Spleen (tissue), 7 donors: ENCODE measurements at regions not wholly inside any gene's neighbourhood (a gene's known extent, or its start where the extent isn't known, plus 50 kb on each side); places are given as distances from the start of the nearest gene placed in this dataset.

Experiments
- POLR2A ChIP-seq, 3 donors: fragments of 450-650 bp; IDR thresholded peaks; one replicate each; pipeline ENCODE4 v1.5.1; 2017; ENCODE audit warnings: antibody characterized with exemption in 3 of 3, mild to moderate bottlenecking in 1 of 3
- POLR2AphosphoS5 ChIP-seq, 3 donors: sonication (generic); formaldehyde crosslinking; IDR thresholded peaks; one replicate each; pipeline ENCODE4 v1.5.1; 2017; ENCODE audit warnings: antibody characterized with exemption in 3 of 3
- TF ChIP-seq, protein P1 (sequence below), 11 experiments: fragments of 200-600 bp in 7 of 11; fragments of 450-650 bp in 4 of 11; sonication (generic) in 4 of 11; IDR thresholded peaks in 8 of 11; conservative IDR thresholded peaks in 3 of 11; 1 replicate in 7 of 11; 2 replicates in 4 of 11; pipeline versions ENCODE4 v1.4.0 to v1.8.0; 2016 to 2021; ENCODE audit warnings: antibody characterized with exemption in 11 of 11, inconsistent platforms in 4 of 11, mild to moderate bottlenecking in 1 of 11
- donor health status: DM: no; HTN: no; CAD: no; lungs with moderate emphysema.
- donor health status: DM: no; HTN: no; CAD: no.
- donor health status: DM: no; HTN: no; CAD: no.

DNA sequence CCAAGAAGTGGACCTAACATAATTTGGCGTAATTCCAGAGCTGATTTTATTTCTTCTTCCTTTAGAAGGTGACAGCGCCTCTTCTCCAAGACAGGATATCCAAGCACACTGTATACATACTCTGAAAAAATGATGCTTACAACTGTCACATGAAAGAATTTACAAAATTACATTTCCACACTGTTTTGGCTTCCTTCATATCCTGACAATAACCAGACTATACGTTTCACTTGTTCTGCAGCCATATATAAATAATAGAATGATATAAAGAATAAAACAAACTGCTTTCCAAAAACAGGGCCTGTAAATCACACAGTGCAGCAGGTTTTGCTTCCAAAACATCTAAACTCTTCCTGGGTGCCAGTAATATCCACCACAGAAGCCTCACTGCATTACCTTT, 141.6 kb downstream of the FBXO8 start:
- TF ChIP-seq, protein P1, sequence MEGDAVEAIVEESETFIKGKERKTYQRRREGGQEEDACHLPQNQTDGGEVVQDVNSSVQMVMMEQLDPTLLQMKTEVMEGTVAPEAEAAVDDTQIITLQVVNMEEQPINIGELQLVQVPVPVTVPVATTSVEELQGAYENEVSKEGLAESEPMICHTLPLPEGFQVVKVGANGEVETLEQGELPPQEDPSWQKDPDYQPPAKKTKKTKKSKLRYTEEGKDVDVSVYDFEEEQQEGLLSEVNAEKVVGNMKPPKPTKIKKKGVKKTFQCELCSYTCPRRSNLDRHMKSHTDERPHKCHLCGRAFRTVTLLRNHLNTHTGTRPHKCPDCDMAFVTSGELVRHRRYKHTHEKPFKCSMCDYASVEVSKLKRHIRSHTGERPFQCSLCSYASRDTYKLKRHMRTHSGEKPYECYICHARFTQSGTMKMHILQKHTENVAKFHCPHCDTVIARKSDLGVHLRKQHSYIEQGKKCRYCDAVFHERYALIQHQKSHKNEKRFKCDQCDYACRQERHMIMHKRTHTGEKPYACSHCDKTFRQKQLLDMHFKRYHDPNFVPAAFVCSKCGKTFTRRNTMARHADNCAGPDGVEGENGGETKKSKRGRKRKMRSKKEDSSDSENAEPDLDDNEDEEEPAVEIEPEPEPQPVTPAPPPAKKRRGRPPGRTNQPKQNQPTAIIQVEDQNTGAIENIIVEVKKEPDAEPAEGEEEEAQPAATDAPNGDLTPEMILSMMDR (IDR thresholded peaks at IDR 0.05 in 8 of 11, conservative IDR thresholded peaks at IDR 0.05 in 3 of 11) = no peak
- TF ChIP-seq POLR2AphosphoS5 (IDR thresholded peaks at IDR 0.05) (no peak), POLR2A (IDR thresholded peaks at IDR 0.05) (no peak)
